Activated T-helper 1 cell treated with anti-CD3 and anti-CD28 coated beads, Interleukin-12 subunit alpha, Interleukin-12 subunit beta, Interleukin-2, Interleukin-4 antibody, amounts not matched to agents 30 ng/mL and 10 ng/mL and 1 ng/mL, durations not matched to agents 14 hours and 24 hours and 36 hours (primary cell): ENCODE measurements at regions not wholly inside any gene's neighbourhood (a gene's known extent, or its start where the extent isn't known, plus 50 kb on each side); places are given as distances from the start of the nearest gene placed in this dataset.

Experiments
- DNase-seq: peaks from one replicate; pipeline ENCODE4 v3.0.0; 2021; ENCODE audit warnings: low spot score
- H3K27ac Mint-ChIP-seq: one replicate; pipeline ENCODE4 v1.8.0; 2021; ENCODE audit warnings: mild to moderate bottlenecking, mixed read lengths
- H3K27me3 Mint-ChIP-seq: one replicate; pipeline ENCODE4 v1.8.0; 2022; ENCODE audit warnings: mild to moderate bottlenecking, moderate library complexity, mixed read lengths; ENCODE audit not compliant: insufficient read depth
- H3K36me3 Mint-ChIP-seq: one replicate; pipeline ENCODE4 v1.8.0; 2021; ENCODE audit warnings: low read depth, mixed read lengths
- H3K4me1 Mint-ChIP-seq: one replicate; pipeline ENCODE4 v1.8.0; 2021; ENCODE audit warnings: low read depth, mixed read lengths
- H3K4me3 Mint-ChIP-seq: one replicate; pipeline ENCODE4 v1.8.0; 2021; ENCODE audit warnings: mild to moderate bottlenecking, moderate library complexity, mixed read lengths
- H3K9me3 Mint-ChIP-seq: one replicate; pipeline ENCODE4 v1.8.0; 2021; ENCODE audit warnings: mixed read lengths
- intact Hi-C: fragments of 100-400 bp; cut with micrococcal nuclease; formaldehyde crosslinking; loops from one replicate; pipeline ENCODE4 v1.15.1; 2024

DNA sequence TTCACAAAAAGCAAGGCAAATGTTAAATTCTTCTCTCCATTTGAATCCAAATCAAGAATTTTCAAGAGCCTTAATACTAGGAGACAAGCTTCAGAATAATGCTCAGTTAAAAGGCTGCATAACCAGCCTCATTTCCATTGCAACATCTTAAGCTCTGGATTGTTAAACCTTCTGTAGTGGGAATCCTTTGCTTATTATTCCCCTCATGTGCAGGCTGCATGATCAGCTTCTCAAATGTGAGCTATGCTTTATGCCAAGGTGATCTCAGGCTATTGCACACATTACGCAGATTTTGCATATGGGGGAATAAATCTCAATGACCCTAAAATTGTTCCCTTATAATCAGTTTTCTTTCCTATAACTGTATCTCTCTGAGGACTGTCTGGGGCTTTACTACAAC is 71.7 kb upstream of the CCDC196 start:
- Mint-ChIP-seq H3K27me3 (peaks cover 2% of the 10 kb centered on the region), H3K4me3 (no peak overlapping the region), H3K4me1 (no peaks in the 10 kb centered on the region), H3K27ac (no peak overlapping the region), H3K36me3 (no peaks in the 10 kb centered on the region), H3K9me3 (no peaks in the 10 kb centered on the region)
- intact Hi-C loops: no loop called here
- no peak for DNase-seq

DNA sequence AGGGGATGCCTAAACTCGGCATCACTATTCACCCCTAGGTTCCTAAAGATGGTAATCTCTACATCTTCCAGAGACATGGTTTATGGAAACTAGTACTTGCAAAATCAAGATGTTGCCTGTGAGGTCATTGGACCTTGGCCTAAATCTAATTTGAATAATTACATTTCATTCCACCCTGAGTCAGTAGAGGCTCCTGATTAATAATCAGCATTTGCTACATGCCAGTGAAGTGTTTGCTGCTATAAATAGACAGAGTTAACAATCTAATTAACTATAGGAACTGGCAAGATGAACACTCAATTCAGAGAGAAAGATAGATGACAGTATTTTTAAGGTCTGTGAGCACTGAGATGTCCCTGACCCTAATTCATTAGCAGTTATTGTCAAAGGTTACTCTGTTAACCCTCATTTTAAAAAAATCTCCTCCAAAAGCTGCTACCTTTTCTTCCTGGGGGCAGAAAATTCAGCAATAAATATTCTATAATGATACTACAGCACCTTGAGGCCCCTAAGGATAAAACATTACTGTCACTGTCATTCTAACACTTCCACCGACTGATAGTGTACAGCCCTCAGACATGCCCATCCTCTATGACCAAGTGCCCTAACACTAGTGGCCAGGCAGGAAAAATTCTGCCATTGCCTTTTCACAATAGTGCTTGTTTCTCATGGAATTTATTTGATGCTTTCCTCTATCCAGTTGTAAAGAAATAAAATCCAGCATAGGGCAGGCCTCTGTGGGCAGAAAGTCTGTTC is 65.7 kb upstream of the CCDC196 start:
- Mint-ChIP-seq H3K9me3 (no peaks in the 10 kb centered on the region), H3K27ac (no peak overlapping the region), H3K27me3 (peaks cover 2% of the 10 kb centered on the region), H3K4me1 (no peaks in the 10 kb centered on the region), H3K4me3 (no peak overlapping the region), H3K36me3 (no peaks in the 10 kb centered on the region)
- intact Hi-C loops: no loop called here
- no peak for DNase-seq

DNA sequence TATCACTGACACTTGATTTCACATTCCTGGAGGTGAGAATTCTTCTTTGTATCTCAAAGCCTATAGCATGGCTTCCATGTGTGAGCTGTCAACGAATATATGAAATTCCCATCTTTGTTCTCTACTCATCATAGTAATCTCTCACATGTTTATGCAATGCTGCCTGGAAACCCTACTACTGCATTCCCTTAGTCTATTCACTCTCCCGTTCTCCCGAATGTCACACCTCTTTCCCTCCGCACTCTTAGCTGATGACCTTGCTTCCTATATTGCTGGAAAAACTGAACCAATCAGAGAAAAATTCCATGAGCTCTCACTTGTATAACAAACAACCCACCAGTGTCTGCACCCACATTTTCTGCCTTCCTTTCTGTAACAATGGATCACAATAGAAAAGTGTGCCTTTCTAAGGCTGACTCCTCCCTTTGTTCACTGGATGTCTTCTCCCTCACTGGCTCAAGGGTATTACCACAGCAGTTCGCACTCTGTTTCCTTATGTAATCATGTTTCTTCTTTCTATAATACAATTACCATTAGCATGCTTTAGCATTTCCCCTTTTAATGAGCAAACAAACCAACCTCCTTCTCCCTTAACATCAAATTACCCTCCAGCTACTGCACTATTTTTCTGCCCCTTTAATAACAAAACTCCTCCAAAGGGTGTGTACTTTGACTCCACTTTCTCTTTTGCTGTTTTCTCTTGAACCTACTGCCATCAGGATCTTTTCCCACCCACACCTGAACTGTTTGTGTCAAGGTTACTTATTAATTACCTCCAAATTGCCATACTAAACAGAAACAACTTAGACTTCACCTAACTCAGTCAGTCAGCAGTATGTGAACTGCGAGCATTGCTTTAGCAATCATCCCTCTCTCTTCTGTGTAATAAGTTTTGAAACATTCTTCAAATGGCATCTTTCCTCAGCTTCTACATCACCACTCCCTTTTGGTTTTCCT is 63.9 kb upstream of the CCDC196 start:
- Mint-ChIP-seq H3K4me1 (no peaks in the 10 kb centered on the region), H3K4me3 (no peak overlapping the region)

DNA sequence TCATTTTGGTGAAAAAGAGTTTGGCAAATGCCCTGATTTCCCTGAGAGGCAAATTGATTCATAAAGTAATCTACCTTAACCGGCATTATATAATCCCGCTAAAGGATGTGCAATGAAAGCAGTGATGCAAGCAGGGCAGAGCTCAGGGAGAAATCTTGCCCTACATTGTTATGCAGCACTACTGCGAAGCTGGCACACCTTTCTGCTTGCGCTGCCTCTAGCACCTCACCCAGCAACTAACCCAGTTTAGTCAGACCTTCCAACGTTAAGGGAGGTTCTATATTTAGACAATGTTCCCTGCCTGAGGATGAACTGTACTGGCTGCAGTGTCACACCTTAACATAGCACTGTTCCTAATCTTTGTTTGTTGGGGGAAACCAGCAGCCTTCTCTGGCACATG is 60.8 kb upstream of the CCDC196 start:
- Mint-ChIP-seq H3K27ac (no peak overlapping the region), H3K4me1 (no peaks in the 10 kb centered on the region), H3K27me3 (no peaks in the 10 kb centered on the region), H3K4me3 (no peak overlapping the region), H3K9me3 (no peaks in the 10 kb centered on the region), H3K36me3 (no peaks in the 10 kb centered on the region)
- intact Hi-C loops: no loop called here
- no peak for DNase-seq

More for the DNA sequence above, 63.9 kb upstream of the CCDC196 start:
- DNase-seq: no peak
- H3K36me3 Mint-ChIP-seq: no peaks in the 10 kb centered on the region
- intact Hi-C loops: no loop called here
- H3K9me3 Mint-ChIP-seq: no peaks in the 10 kb centered on the region
- no peak overlapping the region for H3K27ac Mint-ChIP-seq
- H3K27me3 Mint-ChIP-seq: no peaks in the 10 kb centered on the region

DNA sequence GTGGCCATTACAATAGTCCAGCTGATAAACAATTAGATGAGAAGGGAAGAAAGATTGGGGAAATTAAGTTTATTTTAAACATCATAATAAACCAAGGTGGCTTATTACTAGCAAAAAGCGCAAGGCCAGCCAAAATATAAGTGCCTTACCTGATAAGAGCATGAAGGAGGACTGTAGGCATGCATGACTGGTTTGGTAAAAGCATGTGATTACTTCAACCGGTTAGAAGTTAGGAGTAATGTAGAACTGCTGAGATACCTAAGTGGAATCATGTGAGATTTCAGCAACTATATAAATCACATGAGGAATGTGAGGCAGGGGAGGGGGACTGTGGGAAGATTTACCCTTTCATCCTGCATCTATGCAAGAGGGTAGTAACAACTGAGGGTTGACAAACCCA is 59.7 kb upstream of the CCDC196 start:
- Mint-ChIP-seq H3K4me3 (no peak overlapping the region), H3K9me3 (no peaks in the 10 kb centered on the region), H3K4me1 (no peaks in the 10 kb centered on the region), H3K36me3 (no peaks in the 10 kb centered on the region), H3K27ac (no peak overlapping the region), H3K27me3 (no peaks in the 10 kb centered on the region)
- no peak for DNase-seq
- intact Hi-C loops: no loop called here

DNA sequence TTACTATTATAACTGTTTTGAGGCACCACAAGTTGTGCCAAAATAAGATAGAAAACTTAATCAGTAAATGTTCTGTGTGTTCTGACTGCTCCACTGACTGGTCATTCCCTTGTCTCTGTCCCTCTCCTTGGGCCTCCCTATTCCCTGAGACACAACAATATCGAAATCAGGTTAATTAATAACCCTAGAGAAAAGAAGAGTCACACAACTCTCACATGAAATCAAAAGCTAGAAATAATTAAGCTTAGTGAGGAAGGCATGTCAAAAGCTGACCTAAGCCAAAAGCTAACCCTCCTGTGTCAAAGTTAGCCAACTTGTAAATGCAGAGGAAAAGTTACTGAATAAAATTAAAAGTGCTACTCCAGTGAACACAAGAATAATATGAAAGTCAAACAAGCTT is 53.8 kb upstream of the CCDC196 start:
- Mint-ChIP-seq H3K27ac (no peak overlapping the region), H3K9me3 (peaks cover 5% of the 10 kb centered on the region), H3K27me3 (peaks cover 2% of the 10 kb centered on the region), H3K4me1 (no peaks in the 10 kb centered on the region), H3K4me3 (no peak overlapping the region), H3K36me3 (no peaks in the 10 kb centered on the region)
- intact Hi-C loops: no loop called here
- DNase-seq: no peak

DNA sequence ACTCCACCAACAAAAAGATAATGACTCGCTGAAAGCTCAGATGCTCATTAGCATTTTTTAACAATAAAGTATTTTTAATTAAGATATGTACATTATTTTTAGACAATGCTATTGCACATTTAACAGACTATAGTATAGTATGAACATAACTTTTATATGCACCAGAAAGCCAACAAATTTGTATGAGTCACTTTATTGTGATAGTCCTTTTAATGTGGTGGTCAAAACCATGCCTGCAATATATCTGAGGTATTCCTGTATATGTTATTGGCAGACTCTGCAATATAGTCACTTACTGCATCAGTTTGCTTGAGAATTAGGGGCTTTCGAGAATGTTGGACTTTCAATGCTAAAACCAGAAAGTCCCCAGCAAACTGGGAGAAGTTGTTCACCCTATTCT is 51.7 kb upstream of the CCDC196 start:
- Mint-ChIP-seq H3K36me3 (no peaks in the 10 kb centered on the region), H3K27ac (no peak overlapping the region), H3K4me1 (no peaks in the 10 kb centered on the region), H3K4me3 (no peak overlapping the region), H3K9me3 (peaks cover 11% of the 10 kb centered on the region), H3K27me3 (peaks cover 2% of the 10 kb centered on the region)
- intact Hi-C loops: no loop called here
- no peak for DNase-seq

DNA sequence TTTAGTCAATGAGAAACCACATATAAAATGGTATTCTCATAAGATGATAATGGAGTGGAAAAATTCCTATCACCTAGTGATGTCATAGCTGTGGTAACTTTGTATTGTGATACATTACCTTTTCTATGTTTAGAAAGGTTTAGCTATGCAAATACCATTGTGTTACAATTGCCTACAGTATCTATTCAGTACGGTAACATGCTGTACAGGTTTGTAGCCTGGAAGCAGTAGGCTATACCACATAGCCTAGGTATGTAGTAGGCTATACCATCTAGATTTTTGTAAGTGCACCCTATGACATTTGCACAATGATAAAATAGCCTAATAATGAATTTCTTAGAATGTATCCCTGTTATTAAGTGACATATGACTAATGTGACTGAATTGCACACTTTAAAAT is 50.5 kb upstream of the CCDC196 start:
- DNase-seq: no peak
- Mint-ChIP-seq H3K27ac (no peak overlapping the region), H3K4me3 (no peak overlapping the region), H3K9me3 (peaks cover 23% of the 10 kb centered on the region), H3K4me1 (no peaks in the 10 kb centered on the region), H3K36me3 (no peaks in the 10 kb centered on the region), H3K27me3 (peaks cover 2% of the 10 kb centered on the region)
- intact Hi-C loops: no loop called here
